HepG2 (cell line): ENCODE measurements at regions not wholly inside any gene's neighbourhood (a gene's known extent, or its start where the extent isn't known, plus 50 kb on each side); places are given as distances from the start of the nearest gene placed in this dataset.

Experiments
- ATAC-seq: fragments of 200-7000 bp; cut with Tn5 transposase; 3 replicates; pipeline ENCODE4 v1.9.1; 2020; ENCODE audit warnings: mild to moderate bottlenecking, moderate library complexity
- BruUV-seq: library from RNA; stranded (reverse); fragments of 400-500 nt; replicated peaks from 2 replicates; lab custom pipeline; 2021; lab: Mats Ljungman, UMichigan
- CTCF ChIA-PET: fragments of 300-600 bp; formaldehyde crosslinking; extraction: SDS; loops from one replicate; lab custom pipeline; 2021; ENCODE audit warnings: low total read pairs, inconsistent platforms, low intra/inter-chr PET ratio; lab: Yijun Ruan, JAX
- POLR2A ChIA-PET: fragments of 350-600 bp; sonication (Branson Sonifier 250); formaldehyde crosslinking; loops from one replicate; lab custom pipeline; 2020; ENCODE audit warnings: antibody characterized with exemption, inconsistent platforms; lab: Yijun Ruan, JAX
- DNase-seq: peaks from one replicate; pipeline ENCODE4 v3.0.0-alpha.2; 2015; ENCODE audit warnings: low spot score
- FAIRE-seq: peaks from 3 replicates; lab custom pipeline; 2011; peaks lifted over from hg19 to GRCh38; lab: Jason Lieb, UNC
- H2AFZ ChIP-seq: one replicate; pipeline ENCODE4 v1.6.1; 2011; ENCODE audit warnings: low read length, inconsistent platforms
- H3K27ac ChIP-seq: fragments of 300-600 bp; 3 replicates; pipeline ENCODE4 v1.8.0; 2011; ENCODE audit warnings: mixed run types, mild to moderate bottlenecking, mixed read lengths, low read length, inconsistent platforms; ENCODE audit not compliant: insufficient read depth; ENCODE audit errors: extremely low read length
- H3K27me3 ChIP-seq, 2 experiments: fragments of 200-600 bp in 1 of 2; 2 replicates in 1 of 2; 3 replicates in 1 of 2; pipeline versions ENCODE4 v1.6.0 to v1.8.0; 2011; ENCODE audit warnings: low read length in 2 of 2, mild to moderate bottlenecking in 2 of 2, moderate library complexity in 2 of 2, inconsistent platforms in 1 of 2; ENCODE audit not compliant: insufficient read depth in 2 of 2, control insufficient read depth in 1 of 2
- H3K36me3 ChIP-seq, 2 experiments: fragments of 200-600 bp in 1 of 2; replicated peaks in 1 of 2; 2 replicates in 1 of 2; 3 replicates in 1 of 2; pipeline versions ENCODE4 v1.5.1 to v1.8.0; 2011; ENCODE audit warnings: low read length in 2 of 2, inconsistent platforms in 1 of 2; ENCODE audit not compliant: insufficient read depth in 2 of 2, control insufficient read depth in 1 of 2
- H3K4me1 ChIP-seq: 2 replicates; pipeline ENCODE4 v1.5.1; 2012; ENCODE audit warnings: low read length, inconsistent platforms; ENCODE audit not compliant: insufficient read depth
- H3K4me2 ChIP-seq: 2 replicates; pipeline ENCODE4 v1.6.0; 2011; ENCODE audit warnings: low read depth, low read length, inconsistent platforms
- H3K4me3 ChIP-seq, 3 experiments: fragments of 200-600 bp in 1 of 3; sonication (generic), shearing (Covaris generic) in 1 of 3; replicated peaks in 1 of 3; 2 replicates each; pipeline ENCODE4 v1.5.1; 2011 to 2016; ENCODE audit warnings: low read length in 3 of 3, inconsistent platforms in 2 of 3, low read depth in 2 of 3, mild to moderate bottlenecking in 2 of 3, control low read depth in 1 of 3, mixed read lengths in 1 of 3; ENCODE audit not compliant: insufficient read depth in 1 of 3
- H3K79me2 ChIP-seq: one replicate; pipeline ENCODE4 v1.6.1; 2011; ENCODE audit warnings: low read length, inconsistent platforms; ENCODE audit not compliant: insufficient read depth
- H3K9ac ChIP-seq: 2 replicates; pipeline ENCODE4 v1.6.0; 2011; ENCODE audit warnings: mild to moderate bottlenecking, low read depth, low read length, inconsistent platforms; ENCODE audit not compliant: insufficient read depth
- H3K9me3 ChIP-seq: 2 replicates; pipeline ENCODE4 v1.5.1; 2012; ENCODE audit warnings: mild to moderate bottlenecking, low read length
- H4K20me1 ChIP-seq: 2 replicates; pipeline ENCODE4 v1.6.0; 2011; ENCODE audit warnings: inconsistent platforms, mild to moderate bottlenecking, low read length, moderate library complexity; ENCODE audit not compliant: insufficient read depth
- ATF7-NPFF ChIP-seq: sonication (generic); formaldehyde crosslinking; IDR thresholded peaks from 2 replicates; pipeline ENCODE4 v1.8.1; 2023; ENCODE audit warnings: mild to moderate bottlenecking, low read depth, missing genetic modification reagents, moderate library complexity
- BHLHE40 ChIP-seq: IDR thresholded peaks from 2 replicates; pipeline ENCODE4 v1.6.1; 2011; ENCODE audit warnings: low read length, improper control_type of control experiment
- DNMT3B ChIP-seq: conservative IDR thresholded peaks from 2 replicates; pipeline ENCODE4 v1.6.1; 2016; ENCODE audit warnings: missing biosample characterization, control low read depth
- RARG ChIP-seq: sonication (generic); formaldehyde crosslinking; IDR thresholded peaks from 2 replicates; pipeline ENCODE4 v1.4.0; 2020; ENCODE audit warnings: low read depth, mild to moderate bottlenecking, missing genetic modification reagents
- WIZ ChIP-seq: sonication (generic); formaldehyde crosslinking; IDR thresholded peaks from 2 replicates; pipeline ENCODE4 v1.5.1; 2020; ENCODE audit warnings: mild to moderate bottlenecking, missing genetic modification reagents
- ZFX ChIP-seq: sonication (generic); formaldehyde crosslinking; IDR thresholded peaks from 2 replicates; pipeline ENCODE4 v1.4.0; 2020; ENCODE audit warnings: mild to moderate bottlenecking, low read depth, missing genetic modification reagents, moderate library complexity
- ZNF432 ChIP-seq: sonication (generic); formaldehyde crosslinking; IDR thresholded peaks from 2 replicates; pipeline ENCODE4 v1.5.0; 2020; ENCODE audit warnings: missing genetic modification reagents, mild to moderate bottlenecking, borderline replicate concordance
- WGBS: methylation state at CpG from one replicate; pipeline ENCODE4 v1.1.6; 2017; ENCODE audit warnings: low lambda C conversion rate; 5-methylcytosine and 5-hydroxymethylcytosine counted together
- in situ Hi-C: cut with HindIII; loops from 2 replicates; pipeline ENCODE4 v1.10.0; 2017; ENCODE audit warnings: low pct_unique_long_range_greater_than_20kb; ENCODE audit not compliant: extremely low pct_ligation_motif_present
- intact Hi-C: fragments of 100-400 bp; cut with micrococcal nuclease; formaldehyde crosslinking; loops from one replicate; pipeline ENCODE4 v1.10.0; 2022; ENCODE audit not compliant: unreplicated experiment
- TF ChIP-seq, protein P1 (sequence below): IDR thresholded peaks from 2 replicates; pipeline ENCODE4 v1.4.0; 2020; ENCODE audit warnings: mild to moderate bottlenecking, missing genetic modification reagents
- TF ChIP-seq, protein P2 (sequence below): IDR thresholded peaks from 2 replicates; pipeline ENCODE4 v1.6.1; 2012; ENCODE audit warnings: inconsistent platforms
- TF ChIP-seq, protein P3 (sequence below): sonication (generic); formaldehyde crosslinking; IDR thresholded peaks from one replicate; pipeline ENCODE4 v1.5.1; 2020; ENCODE audit warnings: mild to moderate bottlenecking, missing genetic modification reagents; ENCODE audit errors: not compliant biosample characterization
- TF ChIP-seq, protein P4 (sequence below): sonication (generic); formaldehyde crosslinking; IDR thresholded peaks from 2 replicates; pipeline ENCODE4 v1.8.0; 2022; ENCODE audit warnings: mild to moderate bottlenecking, missing genetic modification reagents

DNA sequence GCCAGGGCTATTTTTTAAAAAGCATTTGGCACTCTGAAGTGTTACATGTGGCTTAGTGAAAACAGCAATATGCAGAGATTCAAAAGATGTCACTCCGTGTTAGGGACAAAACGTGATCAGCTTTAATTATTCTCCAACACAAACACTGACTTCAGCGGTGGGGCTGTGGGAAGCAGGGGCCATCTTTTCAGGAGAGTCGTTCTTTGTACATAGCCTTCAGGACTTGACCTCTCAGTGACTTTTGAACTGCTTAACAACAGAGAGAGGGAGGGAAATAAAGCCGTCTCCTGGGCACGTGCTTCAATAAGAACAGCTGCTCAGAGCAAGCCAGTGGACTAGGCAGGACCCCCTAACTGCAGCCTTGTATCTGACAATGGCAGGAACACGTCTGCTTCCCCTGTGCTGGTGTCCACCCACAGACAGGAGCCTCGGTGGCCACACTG, 95.0 kb upstream of the HDAC4 start:
- in situ Hi-C loops: no loop called here
- H4K20me1 ChIP-seq: no peaks in the 10 kb centered on the region
- FAIRE-seq (no peak), DNase-seq (no peak), ATAC-seq (no peak)
- H3K79me2 ChIP-seq: no peaks in the 10 kb centered on the region
- peaks cover 9 to 78% of the 10 kb centered on the region in 2 experiments for H3K27me3 ChIP-seq
- intact Hi-C loops: no loop called here
- no peak overlapping the region for H3K4me3 ChIP-seq
- BruUV-seq: no TSS peak
- no peak overlapping the region for H3K27ac ChIP-seq
- H3K9me3 ChIP-seq: no peaks in the 10 kb centered on the region
- H3K36me3 ChIP-seq: no peaks in the 10 kb centered on the region
- 20% methylated on average over 8 of the region's 8 CpGs for WGBS
- POLR2A ChIA-PET: no interaction called here
- H2AFZ ChIP-seq: no peak overlapping the region
- H3K4me1 ChIP-seq: peaks cover 21% of the 10 kb centered on the region
- CTCF ChIA-PET: no interaction called here
- no peak overlapping the region for H3K4me2 ChIP-seq
- no peak overlapping the region for H3K9ac ChIP-seq
- no peak for TF ChIP-seq ZNF432 (CRISPR knock-in tag)
- TF ChIP-seq, protein P1, sequence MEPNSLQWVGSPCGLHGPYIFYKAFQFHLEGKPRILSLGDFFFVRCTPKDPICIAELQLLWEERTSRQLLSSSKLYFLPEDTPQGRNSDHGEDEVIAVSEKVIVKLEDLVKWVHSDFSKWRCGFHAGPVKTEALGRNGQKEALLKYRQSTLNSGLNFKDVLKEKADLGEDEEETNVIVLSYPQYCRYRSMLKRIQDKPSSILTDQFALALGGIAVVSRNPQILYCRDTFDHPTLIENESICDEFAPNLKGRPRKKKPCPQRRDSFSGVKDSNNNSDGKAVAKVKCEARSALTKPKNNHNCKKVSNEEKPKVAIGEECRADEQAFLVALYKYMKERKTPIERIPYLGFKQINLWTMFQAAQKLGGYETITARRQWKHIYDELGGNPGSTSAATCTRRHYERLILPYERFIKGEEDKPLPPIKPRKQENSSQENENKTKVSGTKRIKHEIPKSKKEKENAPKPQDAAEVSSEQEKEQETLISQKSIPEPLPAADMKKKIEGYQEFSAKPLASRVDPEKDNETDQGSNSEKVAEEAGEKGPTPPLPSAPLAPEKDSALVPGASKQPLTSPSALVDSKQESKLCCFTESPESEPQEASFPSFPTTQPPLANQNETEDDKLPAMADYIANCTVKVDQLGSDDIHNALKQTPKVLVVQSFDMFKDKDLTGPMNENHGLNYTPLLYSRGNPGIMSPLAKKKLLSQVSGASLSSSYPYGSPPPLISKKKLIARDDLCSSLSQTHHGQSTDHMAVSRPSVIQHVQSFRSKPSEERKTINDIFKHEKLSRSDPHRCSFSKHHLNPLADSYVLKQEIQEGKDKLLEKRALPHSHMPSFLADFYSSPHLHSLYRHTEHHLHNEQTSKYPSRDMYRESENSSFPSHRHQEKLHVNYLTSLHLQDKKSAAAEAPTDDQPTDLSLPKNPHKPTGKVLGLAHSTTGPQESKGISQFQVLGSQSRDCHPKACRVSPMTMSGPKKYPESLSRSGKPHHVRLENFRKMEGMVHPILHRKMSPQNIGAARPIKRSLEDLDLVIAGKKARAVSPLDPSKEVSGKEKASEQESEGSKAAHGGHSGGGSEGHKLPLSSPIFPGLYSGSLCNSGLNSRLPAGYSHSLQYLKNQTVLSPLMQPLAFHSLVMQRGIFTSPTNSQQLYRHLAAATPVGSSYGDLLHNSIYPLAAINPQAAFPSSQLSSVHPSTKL (CRISPR knock-in tag): no peak
- TF ChIP-seq BHLHE40: 0 out of 2 replicates have a peak, but pooled peaks have one; percentile 18
- TF ChIP-seq RARG: no peak
- TF ChIP-seq, protein P2, sequence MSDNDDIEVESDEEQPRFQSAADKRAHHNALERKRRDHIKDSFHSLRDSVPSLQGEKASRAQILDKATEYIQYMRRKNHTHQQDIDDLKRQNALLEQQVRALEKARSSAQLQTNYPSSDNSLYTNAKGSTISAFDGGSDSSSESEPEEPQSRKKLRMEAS: 0 out of 2 replicates have a peak, but pooled peaks have one; percentile 39
- TF ChIP-seq ATF7-NPFF (CRISPR knock-in tag): no peak
- no peak for TF ChIP-seq DNMT3B (CRISPR knock-in tag)
- no peak for TF ChIP-seq ZFX (CRISPR knock-in tag)
- TF ChIP-seq, protein P3, sequence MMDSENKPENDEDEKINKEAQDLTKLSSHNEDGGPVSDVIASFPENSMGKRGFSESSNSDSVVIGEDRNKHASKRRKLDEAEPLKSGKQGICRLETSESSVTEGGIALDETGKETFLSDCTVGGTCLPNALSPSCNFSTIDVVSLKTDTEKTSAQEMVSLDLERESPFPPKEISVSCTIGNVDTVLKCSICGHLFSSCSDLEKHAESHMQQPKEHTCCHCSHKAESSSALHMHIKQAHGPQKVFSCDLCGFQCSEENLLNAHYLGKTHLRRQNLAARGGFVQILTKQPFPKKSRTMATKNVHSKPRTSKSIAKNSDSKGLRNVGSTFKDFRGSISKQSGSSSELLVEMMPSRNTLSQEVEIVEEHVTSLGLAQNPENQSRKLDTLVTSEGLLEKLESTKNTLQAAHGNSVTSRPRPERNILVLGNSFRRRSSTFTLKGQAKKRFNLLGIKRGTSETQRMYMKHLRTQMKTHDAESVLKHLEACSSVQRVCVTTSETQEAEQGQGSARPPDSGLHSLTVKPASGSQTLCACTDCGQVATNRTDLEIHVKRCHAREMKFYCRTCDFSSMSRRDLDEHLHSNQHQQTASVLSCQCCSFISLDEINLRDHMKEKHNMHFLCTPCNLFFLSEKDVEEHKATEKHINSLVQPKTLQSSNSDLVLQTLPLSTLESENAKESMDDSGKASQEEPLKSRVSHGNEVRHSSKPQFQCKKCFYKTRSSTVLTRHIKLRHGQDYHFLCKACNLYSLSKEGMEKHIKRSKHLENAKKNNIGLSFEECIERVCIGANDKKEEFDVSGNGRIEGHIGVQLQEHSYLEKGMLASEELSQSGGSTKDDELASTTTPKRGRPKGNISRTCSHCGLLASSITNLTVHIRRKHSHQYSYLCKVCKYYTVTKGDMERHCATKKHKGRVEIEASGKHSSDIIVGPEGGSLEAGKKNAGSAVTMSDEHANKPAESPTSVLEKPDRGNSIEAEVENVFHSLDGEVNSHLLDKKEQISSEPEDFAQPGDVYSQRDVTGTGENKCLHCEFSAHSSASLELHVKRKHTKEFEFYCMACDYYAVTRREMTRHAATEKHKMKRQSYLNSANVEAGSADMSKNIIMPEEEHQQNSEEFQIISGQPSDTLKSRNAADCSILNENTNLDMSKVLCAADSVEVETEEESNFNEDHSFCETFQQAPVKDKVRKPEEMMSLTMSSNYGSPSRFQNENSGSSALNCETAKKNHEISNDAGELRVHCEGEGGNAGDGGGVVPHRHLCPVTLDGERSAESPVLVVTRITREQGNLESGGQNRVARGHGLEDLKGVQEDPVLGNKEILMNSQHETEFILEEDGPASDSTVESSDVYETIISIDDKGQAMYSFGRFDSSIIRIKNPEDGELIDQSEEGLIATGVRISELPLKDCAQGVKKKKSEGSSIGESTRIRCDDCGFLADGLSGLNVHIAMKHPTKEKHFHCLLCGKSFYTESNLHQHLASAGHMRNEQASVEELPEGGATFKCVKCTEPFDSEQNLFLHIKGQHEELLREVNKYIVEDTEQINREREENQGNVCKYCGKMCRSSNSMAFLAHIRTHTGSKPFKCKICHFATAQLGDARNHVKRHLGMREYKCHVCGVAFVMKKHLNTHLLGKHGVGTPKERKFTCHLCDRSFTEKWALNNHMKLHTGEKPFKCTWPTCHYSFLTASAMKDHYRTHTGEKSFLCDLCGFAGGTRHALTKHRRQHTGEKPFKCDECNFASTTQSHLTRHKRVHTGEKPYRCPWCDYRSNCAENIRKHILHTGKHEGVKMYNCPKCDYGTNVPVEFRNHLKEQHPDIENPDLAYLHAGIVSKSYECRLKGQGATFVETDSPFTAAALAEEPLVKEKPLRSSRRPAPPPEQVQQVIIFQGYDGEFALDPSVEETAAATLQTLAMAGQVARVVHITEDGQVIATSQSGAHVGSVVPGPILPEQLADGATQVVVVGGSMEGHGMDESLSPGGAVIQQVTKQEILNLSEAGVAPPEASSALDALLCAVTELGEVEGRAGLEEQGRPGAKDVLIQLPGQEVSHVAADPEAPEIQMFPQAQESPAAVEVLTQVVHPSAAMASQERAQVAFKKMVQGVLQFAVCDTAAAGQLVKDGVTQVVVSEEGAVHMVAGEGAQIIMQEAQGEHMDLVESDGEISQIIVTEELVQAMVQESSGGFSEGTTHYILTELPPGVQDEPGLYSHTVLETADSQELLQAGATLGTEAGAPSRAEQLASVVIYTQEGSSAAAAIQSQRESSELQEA: no peak
- TF ChIP-seq, protein P4, sequence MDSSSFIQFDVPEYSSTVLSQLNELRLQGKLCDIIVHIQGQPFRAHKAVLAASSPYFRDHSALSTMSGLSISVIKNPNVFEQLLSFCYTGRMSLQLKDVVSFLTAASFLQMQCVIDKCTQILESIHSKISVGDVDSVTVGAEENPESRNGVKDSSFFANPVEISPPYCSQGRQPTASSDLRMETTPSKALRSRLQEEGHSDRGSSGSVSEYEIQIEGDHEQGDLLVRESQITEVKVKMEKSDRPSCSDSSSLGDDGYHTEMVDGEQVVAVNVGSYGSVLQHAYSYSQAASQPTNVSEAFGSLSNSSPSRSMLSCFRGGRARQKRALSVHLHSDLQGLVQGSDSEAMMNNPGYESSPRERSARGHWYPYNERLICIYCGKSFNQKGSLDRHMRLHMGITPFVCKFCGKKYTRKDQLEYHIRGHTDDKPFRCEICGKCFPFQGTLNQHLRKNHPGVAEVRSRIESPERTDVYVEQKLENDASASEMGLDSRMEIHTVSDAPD (CRISPR knock-in tag): no peak
- no peak for TF ChIP-seq WIZ (CRISPR knock-in tag)
